Transverse colon (tissue), 3 donors: ENCODE measurements at regions not wholly inside any gene's neighbourhood (a gene's known extent, or its start where the extent isn't known, plus 50 kb on each side); places are given as distances from the start of the nearest gene placed in this dataset.

Experiments used
- CTCF ChIP-seq, 5 experiments: fragments of 200-600 bp in 3 of 5; fragments of 450-650 bp in 2 of 5; sonication (generic) in 3 of 5; IDR thresholded peaks; 1 replicate in 2 of 5; 2 replicates in 3 of 5; pipeline ENCODE4 v1.5.1; 2016 to 2017; ENCODE audit warnings: antibody characterized with exemption in 5 of 5, inconsistent platforms in 3 of 5, mild to moderate bottlenecking in 2 of 5, moderate library complexity in 1 of 5
- EP300 ChIP-seq: sonication (generic); formaldehyde crosslinking; IDR thresholded peaks from one replicate; pipeline ENCODE4 v1.6.1; 2017; ENCODE audit warnings: antibody characterized with exemption, low read depth
- POLR2A ChIP-seq: fragments of 450-650 bp; IDR thresholded peaks from one replicate; pipeline ENCODE4 v1.6.1; 2016; ENCODE audit warnings: antibody characterized with exemption, mild to moderate bottlenecking, moderate library complexity

- TF ChIP-seq CTCF (IDR thresholded peaks at IDR 0.05): no peak
- TF ChIP-seq POLR2A: no peak
- TF ChIP-seq EP300: no peak
Measured at GRCh38 chr4:154067786-154068185, 278.9 kb upstream of the SFRP2 start.
